ENCODE measurements at regions not wholly inside any gene's neighbourhood (a gene's known extent, or its start where the extent isn't known, plus 50 kb on each side); places are given as distances from the start of the nearest gene placed in this dataset.

- DNase-seq = no peak
- intact Hi-C loops (cut with DNase I) = no loop called here
- Histone ChIP-seq H3K4me1 (peaks cover 2% of the 10 kb centered on the region), H3K27me3 (ENCODE audit: low read depth) (no peaks in the 10 kb centered on the region), H3K27ac (no peak overlapping the region), H3K9me3 (no peaks in the 10 kb centered on the region), H3K36me3 (no peaks in the 10 kb centered on the region), H3K4me3 (no peak overlapping the region)
- ATAC-seq = no peak
- TF ChIP-seq, protein P1, sequence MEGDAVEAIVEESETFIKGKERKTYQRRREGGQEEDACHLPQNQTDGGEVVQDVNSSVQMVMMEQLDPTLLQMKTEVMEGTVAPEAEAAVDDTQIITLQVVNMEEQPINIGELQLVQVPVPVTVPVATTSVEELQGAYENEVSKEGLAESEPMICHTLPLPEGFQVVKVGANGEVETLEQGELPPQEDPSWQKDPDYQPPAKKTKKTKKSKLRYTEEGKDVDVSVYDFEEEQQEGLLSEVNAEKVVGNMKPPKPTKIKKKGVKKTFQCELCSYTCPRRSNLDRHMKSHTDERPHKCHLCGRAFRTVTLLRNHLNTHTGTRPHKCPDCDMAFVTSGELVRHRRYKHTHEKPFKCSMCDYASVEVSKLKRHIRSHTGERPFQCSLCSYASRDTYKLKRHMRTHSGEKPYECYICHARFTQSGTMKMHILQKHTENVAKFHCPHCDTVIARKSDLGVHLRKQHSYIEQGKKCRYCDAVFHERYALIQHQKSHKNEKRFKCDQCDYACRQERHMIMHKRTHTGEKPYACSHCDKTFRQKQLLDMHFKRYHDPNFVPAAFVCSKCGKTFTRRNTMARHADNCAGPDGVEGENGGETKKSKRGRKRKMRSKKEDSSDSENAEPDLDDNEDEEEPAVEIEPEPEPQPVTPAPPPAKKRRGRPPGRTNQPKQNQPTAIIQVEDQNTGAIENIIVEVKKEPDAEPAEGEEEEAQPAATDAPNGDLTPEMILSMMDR (IDR thresholded peaks at IDR 0.05) = no peak
Measured at GRCh38 chr14:55758796-55759195, 178.8 kb downstream of the KTN1 start.

DNA sequence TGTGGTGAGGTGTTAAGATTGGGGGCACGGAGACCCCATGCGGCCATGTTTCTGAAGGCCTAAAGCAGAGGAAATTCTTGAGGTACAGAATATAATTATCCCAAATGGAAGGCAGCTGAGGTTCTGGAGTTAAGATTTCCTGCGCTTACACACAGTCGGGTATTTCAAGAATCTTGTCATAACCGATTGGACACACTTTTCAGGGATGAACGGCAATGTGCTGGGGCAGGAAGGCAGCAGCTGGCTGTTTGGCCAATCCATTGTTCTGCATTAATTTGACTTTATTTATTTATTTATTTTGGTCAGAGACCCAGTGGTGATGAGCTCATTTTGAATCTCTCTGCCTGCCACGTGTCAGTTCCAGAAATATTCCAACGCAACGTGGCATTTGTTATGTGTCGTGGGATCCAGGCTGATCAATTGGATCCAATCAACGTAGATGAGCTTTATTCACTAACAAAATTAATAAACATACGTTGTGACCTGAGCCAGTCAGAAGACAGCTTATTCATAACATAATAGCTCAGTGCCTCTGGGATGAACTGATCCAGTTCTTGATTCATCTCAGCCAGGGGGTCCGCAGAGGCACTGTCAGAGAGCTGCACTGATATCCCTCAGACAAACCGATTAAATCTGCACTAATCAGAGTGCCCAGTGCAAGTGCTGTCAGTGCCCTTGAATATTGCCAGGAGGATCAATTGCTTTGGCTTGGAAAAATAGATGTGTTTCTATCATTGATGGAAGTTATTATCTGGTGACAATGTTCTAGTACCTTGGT is 181.0 kb downstream of the KTN1 start:
- no peaks in the 10 kb centered on the region for H3K27me3 ChIP-seq (ENCODE audit: low read depth)
- no peaks in the 10 kb centered on the region for H3K9me3 ChIP-seq
- TF ChIP-seq, protein P1 (IDR thresholded peaks at IDR 0.05) = no peak
- intact Hi-C loops (cut with DNase I) = no loop called here
- no peak overlapping the region for H3K27ac ChIP-seq
- DNase-seq (no peak), ATAC-seq (no peak)
- no peaks in the 10 kb centered on the region for H3K4me1 ChIP-seq
- H3K36me3 ChIP-seq = no peaks in the 10 kb centered on the region
- no peak overlapping the region for H3K4me3 ChIP-seq

DNA sequence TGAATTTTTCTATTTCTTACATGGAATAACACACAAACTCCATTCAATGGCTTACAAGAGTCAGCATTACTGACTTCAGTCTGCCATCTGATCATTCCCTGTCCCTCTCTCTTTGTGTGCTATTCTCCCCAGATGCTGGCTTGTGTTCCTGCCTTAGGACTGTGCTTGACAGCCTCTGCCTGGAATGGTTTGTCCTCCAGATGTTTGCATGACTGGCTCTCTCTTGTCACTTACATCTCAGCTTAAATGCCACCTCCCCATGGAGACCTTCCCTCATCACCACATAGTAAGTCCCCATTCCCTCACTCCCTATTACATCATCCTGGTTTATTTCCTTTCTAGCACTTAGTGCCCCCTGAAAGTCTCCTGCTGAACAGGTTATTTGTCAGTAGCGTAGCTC is 181.6 kb downstream of the KTN1 start:
- no peak for ATAC-seq
- H3K27me3 ChIP-seq (ENCODE audit: low read depth) = no peaks in the 10 kb centered on the region

DNA sequence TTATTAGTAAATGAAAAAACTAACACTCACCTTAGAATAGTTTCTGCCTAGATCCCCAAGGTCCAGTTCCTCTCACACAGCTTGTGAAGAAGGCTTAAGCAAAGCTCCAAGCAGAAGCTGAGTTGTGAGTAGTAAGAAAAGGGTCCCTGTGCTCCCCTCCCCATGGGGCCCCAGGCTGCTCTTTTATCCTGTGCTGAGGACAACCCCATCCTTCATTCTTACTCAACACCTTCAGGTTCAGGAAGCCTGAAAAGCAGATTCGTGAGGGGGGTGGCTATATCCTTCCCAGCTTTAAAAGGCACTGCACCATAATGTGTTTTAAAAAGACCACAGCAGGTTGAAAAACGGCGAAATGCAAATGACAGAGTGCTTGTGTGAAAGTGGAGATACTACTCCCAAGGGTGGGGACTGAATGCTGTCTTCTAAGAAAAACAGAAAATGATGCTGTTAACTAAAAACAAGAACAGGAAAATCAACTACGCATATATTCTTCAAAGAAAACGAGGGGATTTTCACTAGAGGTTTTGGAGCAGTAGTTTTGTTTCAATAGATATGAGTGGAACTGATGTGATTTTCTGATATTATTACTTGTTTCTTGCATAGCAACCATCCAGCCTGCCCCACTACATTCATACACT is 182.7 kb downstream of the KTN1 start:
- ATAC-seq = no peak
- Histone ChIP-seq H3K4me3 (no peak overlapping the region), H3K36me3 (no peaks in the 10 kb centered on the region), H3K27me3 (ENCODE audit: low read depth) (no peaks in the 10 kb centered on the region), H3K4me1 (no peaks in the 10 kb centered on the region), H3K27ac (no peak overlapping the region), H3K9me3 (no peaks in the 10 kb centered on the region)
- TF ChIP-seq, protein P1 (IDR thresholded peaks at IDR 0.05) = no peak
- intact Hi-C loops (cut with DNase I) = no loop called here
- no peak for DNase-seq

More for the DNA sequence above, 181.6 kb downstream of the KTN1 start:
- no peak overlapping the region for H3K4me3 ChIP-seq
- H3K4me1 ChIP-seq = no peaks in the 10 kb centered on the region
- TF ChIP-seq, protein P1 (IDR thresholded peaks at IDR 0.05) = no peak
- H3K9me3 ChIP-seq = no peaks in the 10 kb centered on the region
- no peak overlapping the region for H3K27ac ChIP-seq
- DNase-seq = no peak
- intact Hi-C loops (cut with DNase I) = no loop called here
- no peaks in the 10 kb centered on the region for H3K36me3 ChIP-seq

DNA sequence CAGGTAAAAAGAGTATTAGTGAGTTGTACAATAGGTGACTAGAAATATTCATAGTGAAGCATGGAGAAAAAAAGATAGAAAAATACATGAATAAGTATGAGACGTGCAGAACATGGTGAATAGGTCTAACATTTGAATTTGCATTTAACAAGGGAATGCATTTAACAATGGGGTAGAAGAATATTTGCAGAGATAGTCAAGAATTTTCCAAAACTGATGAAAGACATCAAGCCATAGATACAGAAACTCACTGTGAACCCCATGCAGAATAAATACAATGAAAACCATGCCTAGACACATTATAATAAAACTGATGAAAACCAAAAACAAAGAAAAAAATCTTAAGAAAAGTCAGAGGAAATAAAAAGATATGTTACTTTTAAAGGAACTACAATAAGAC is 184.8 kb downstream of the KTN1 start:
- Histone ChIP-seq H3K36me3 (no peaks in the 10 kb centered on the region), H3K9me3 (no peaks in the 10 kb centered on the region), H3K4me1 (no peaks in the 10 kb centered on the region), H3K27ac (no peak overlapping the region), H3K27me3 (ENCODE audit: low read depth) (no peaks in the 10 kb centered on the region), H3K4me3 (no peak overlapping the region)
- DNase-seq = no peak
- intact Hi-C loops (cut with DNase I) = no loop called here
- TF ChIP-seq, protein P1 (IDR thresholded peaks at IDR 0.05) = no peak
- no peak for ATAC-seq

All from lower lobe of right lung (tissue), 2 donors.